ENCODE measurements at regions not wholly inside any gene's neighbourhood (a gene's known extent, or its start where the extent isn't known, plus 50 kb on each side); places are given as distances from the start of the nearest gene placed in this dataset.

- H3K27ac ChIP-seq (ENCODE audit: low read depth in 2 of 2, low read length in 1 of 2), result no peak overlapping the region
- WGBS, 2 donors, result 70 to 81% methylated on average over 3 of the region's 3 CpGs
- no peaks in the 10 kb centered on the region for H3K9me3 ChIP-seq (ENCODE audit: control insufficient read depth in 2 of 2, insufficient read depth in 1 of 2, low read depth in 1 of 2, low read length in 1 of 2)
- no peak overlapping the region for H3K4me3 ChIP-seq (ENCODE audit: low read depth in 1 of 2, low read length in 2 of 2)
- H3K27me3 ChIP-seq (ENCODE audit: control insufficient read depth in 1 of 2, insufficient read depth in 2 of 2, low read length in 2 of 2), result no peaks in the 10 kb centered on the region
- no peaks in the 10 kb centered on the region for H3K36me3 ChIP-seq (ENCODE audit: control insufficient read depth in 2 of 2, insufficient read depth in 2 of 2, low read length in 1 of 2)
- H3K4me1 ChIP-seq (ENCODE audit: control insufficient read depth in 2 of 2, insufficient read depth in 2 of 2, low read length in 1 of 2), result no peaks in the 10 kb centered on the region
Observed at GRCh38 chr2:18084376-18084775, 205.9 kb downstream of the KCNS3 start.

DNA sequence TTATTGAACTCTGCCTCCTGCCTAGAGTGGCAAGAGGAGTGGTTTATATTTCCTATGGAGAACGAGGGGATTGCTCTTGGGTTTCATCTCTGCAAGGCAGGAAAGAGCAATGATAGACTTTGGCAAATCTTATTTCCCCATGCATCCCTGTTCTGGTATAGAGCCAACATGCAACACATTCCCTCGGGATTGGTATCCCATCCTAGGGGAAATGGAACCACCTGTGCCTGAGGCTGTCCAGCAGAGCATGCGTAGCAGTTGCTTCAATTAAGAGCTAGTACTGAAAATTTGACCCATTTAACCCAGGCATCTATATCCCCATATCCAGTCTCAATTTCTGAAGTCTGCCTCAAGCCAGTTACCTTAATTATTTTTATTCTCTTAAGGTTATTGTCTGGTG, 205.3 kb downstream of the KCNS3 start:
- 73 to 77% methylated on average over 3 of the region's 3 CpGs for WGBS, 2 donors
- Histone ChIP-seq H3K4me3 (ENCODE audit: low read depth in 1 of 2, low read length in 2 of 2) (no peak overlapping the region), H3K9me3 (ENCODE audit: control insufficient read depth in 2 of 2, insufficient read depth in 1 of 2, low read depth in 1 of 2, low read length in 1 of 2) (no peaks in the 10 kb centered on the region), H3K27me3 (ENCODE audit: control insufficient read depth in 1 of 2, insufficient read depth in 2 of 2, low read length in 2 of 2) (no peaks in the 10 kb centered on the region), H3K27ac (ENCODE audit: low read depth in 2 of 2, low read length in 1 of 2) (no peak overlapping the region), H3K4me1 (ENCODE audit: control insufficient read depth in 2 of 2, insufficient read depth in 2 of 2, low read length in 1 of 2) (no peaks in the 10 kb centered on the region), H3K36me3 (ENCODE audit: control insufficient read depth in 2 of 2, insufficient read depth in 2 of 2, low read length in 1 of 2) (no peaks in the 10 kb centered on the region)

GRCh38 chr2:18078216-18078615, 199.7 kb downstream of the KCNS3 start:
- Histone ChIP-seq H3K36me3 (ENCODE audit: control insufficient read depth in 2 of 2, insufficient read depth in 2 of 2, low read length in 1 of 2) (no peaks in the 10 kb centered on the region), H3K27ac (ENCODE audit: low read depth in 2 of 2, low read length in 1 of 2) (no peak overlapping the region), H3K4me3 (ENCODE audit: low read depth in 1 of 2, low read length in 2 of 2) (no peak overlapping the region), H3K9me3 (ENCODE audit: control insufficient read depth in 2 of 2, insufficient read depth in 1 of 2, low read depth in 1 of 2, low read length in 1 of 2) (no peaks in the 10 kb centered on the region), H3K27me3 (ENCODE audit: control insufficient read depth in 1 of 2, insufficient read depth in 2 of 2, low read length in 2 of 2) (no peaks in the 10 kb centered on the region), H3K4me1 (ENCODE audit: control insufficient read depth in 2 of 2, insufficient read depth in 2 of 2, low read length in 1 of 2) (no peaks in the 10 kb centered on the region)
- 71 to 86% methylated on average over 2 of the region's 2 CpGs for WGBS, 2 donors

- 49 to 56% methylated on average over 1 of the region's 1 CpG for WGBS, 2 donors
Observed at GRCh38 chr2:18077704-18078103, 199.2 kb downstream of the KCNS3 start.

GRCh38 chr2:18077231-18077630, 198.8 kb downstream of the KCNS3 start:
- Histone ChIP-seq H3K27me3 (ENCODE audit: control insufficient read depth in 1 of 2, insufficient read depth in 2 of 2, low read length in 2 of 2) (no peaks in the 10 kb centered on the region), H3K9me3 (ENCODE audit: control insufficient read depth in 2 of 2, insufficient read depth in 1 of 2, low read depth in 1 of 2, low read length in 1 of 2) (no peaks in the 10 kb centered on the region), H3K4me1 (ENCODE audit: control insufficient read depth in 2 of 2, insufficient read depth in 2 of 2, low read length in 1 of 2) (no peaks in the 10 kb centered on the region), H3K36me3 (ENCODE audit: control insufficient read depth in 2 of 2, insufficient read depth in 2 of 2, low read length in 1 of 2) (no peaks in the 10 kb centered on the region), H3K4me3 (ENCODE audit: low read depth in 1 of 2, low read length in 2 of 2) (no peak overlapping the region), H3K27ac (ENCODE audit: low read depth in 2 of 2, low read length in 1 of 2) (no peak overlapping the region)
- WGBS, 2 donors, result 42 to 58% methylated on average over 1 of the region's 1 CpG

More at GRCh38 chr2:18077704-18078103, 199.2 kb downstream of the KCNS3 start:
- Histone ChIP-seq H3K27me3 (ENCODE audit: control insufficient read depth in 1 of 2, insufficient read depth in 2 of 2, low read length in 2 of 2) (no peaks in the 10 kb centered on the region), H3K4me3 (ENCODE audit: low read depth in 1 of 2, low read length in 2 of 2) (no peak overlapping the region), H3K9me3 (ENCODE audit: control insufficient read depth in 2 of 2, insufficient read depth in 1 of 2, low read depth in 1 of 2, low read length in 1 of 2) (no peaks in the 10 kb centered on the region), H3K36me3 (ENCODE audit: control insufficient read depth in 2 of 2, insufficient read depth in 2 of 2, low read length in 1 of 2) (no peaks in the 10 kb centered on the region), H3K4me1 (ENCODE audit: control insufficient read depth in 2 of 2, insufficient read depth in 2 of 2, low read length in 1 of 2) (no peaks in the 10 kb centered on the region), H3K27ac (ENCODE audit: low read depth in 2 of 2, low read length in 1 of 2) (no peak overlapping the region)

- Histone ChIP-seq H3K9me3 (ENCODE audit: control insufficient read depth in 2 of 2, insufficient read depth in 1 of 2, low read depth in 1 of 2, low read length in 1 of 2) (no peaks in the 10 kb centered on the region), H3K36me3 (ENCODE audit: control insufficient read depth in 2 of 2, insufficient read depth in 2 of 2, low read length in 1 of 2) (no peaks in the 10 kb centered on the region), H3K4me1 (ENCODE audit: control insufficient read depth in 2 of 2, insufficient read depth in 2 of 2, low read length in 1 of 2) (no peaks in the 10 kb centered on the region), H3K27ac (ENCODE audit: low read depth in 2 of 2, low read length in 1 of 2) (no peak overlapping the region), H3K4me3 (ENCODE audit: low read depth in 1 of 2, low read length in 2 of 2) (no peak overlapping the region), H3K27me3 (ENCODE audit: control insufficient read depth in 1 of 2, insufficient read depth in 2 of 2, low read length in 2 of 2) (no peaks in the 10 kb centered on the region)
- WGBS, 2 donors, result 87% methylated on average over 5 of the region's 5 CpGs
Observed at GRCh38 chr2:18074476-18074875, 196.0 kb downstream of the KCNS3 start.

DNA sequence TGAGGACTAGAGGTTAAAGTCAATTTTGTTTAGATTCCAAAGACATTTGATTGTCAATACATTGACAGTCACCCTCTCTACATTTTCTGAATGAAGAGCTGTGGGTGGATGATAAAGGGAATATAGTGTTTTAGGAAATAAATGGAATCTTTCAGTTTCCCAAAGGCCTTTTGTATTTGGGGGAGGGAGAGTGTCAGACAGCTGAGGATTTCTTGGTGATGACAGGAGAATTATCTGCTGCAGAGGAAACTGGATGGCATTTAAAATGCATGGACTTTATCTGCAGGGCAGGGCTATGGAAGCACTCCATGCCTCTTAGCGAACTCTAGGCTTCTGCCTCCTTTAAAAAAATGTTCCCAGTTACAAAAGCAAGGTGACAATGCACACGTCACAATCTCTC, 195.1 kb downstream of the KCNS3 start:
- Histone ChIP-seq H3K4me1 (ENCODE audit: control insufficient read depth in 2 of 2, insufficient read depth in 2 of 2, low read length in 1 of 2) (no peaks in the 10 kb centered on the region), H3K27ac (ENCODE audit: low read depth in 2 of 2, low read length in 1 of 2) (no peak overlapping the region), H3K4me3 (ENCODE audit: low read depth in 1 of 2, low read length in 2 of 2) (no peak overlapping the region), H3K36me3 (ENCODE audit: control insufficient read depth in 2 of 2, insufficient read depth in 2 of 2, low read length in 1 of 2) (no peaks in the 10 kb centered on the region), H3K9me3 (ENCODE audit: control insufficient read depth in 2 of 2, insufficient read depth in 1 of 2, low read depth in 1 of 2, low read length in 1 of 2) (no peaks in the 10 kb centered on the region), H3K27me3 (ENCODE audit: control insufficient read depth in 1 of 2, insufficient read depth in 2 of 2, low read length in 2 of 2) (no peaks in the 10 kb centered on the region)
- WGBS, 2 donors, result 77 to 88% methylated on average over 2 of the region's 2 CpGs

DNA sequence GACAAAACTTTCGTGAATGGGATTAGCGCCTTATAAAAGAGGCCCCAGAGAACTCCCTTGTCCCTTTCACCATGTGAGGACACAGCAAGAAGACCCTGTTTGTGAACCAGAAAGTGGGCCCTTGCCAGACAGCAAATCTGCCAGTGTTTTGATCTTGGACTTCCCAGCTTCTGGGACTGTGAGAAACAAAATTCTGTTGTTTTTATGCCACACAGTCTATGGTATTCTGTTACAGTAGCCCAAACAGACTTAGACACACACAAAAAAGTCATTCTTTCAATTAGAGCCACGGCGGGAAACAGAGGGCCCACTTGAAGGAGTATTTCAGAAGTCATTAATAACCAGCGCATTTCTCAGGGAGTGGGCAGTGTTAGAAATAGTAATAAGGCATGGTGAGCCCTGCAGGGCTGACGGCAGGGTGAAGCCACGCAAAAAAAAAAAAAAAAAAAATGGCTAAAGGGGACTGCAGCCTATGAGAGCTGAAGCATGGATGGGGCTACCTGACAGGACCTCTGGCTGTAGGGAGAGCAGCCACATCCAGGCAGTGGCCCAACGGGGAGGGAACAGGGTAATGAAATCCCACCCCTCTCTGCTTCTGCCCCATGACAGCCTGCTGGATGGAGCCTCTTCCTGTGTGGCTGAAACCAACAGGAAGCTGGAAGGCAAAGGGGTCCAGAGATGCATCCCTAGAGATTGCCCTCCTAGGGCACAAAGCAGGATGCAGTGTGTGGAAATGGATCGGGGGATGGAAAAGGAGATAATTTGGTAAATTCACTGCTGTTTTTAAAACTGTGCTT, 189.3 kb downstream of the KCNS3 start:
- Histone ChIP-seq H3K27me3 (ENCODE audit: control insufficient read depth in 1 of 2, insufficient read depth in 2 of 2, low read length in 2 of 2) (peaks cover 0 to 4% of the 10 kb centered on the region in 2 donors), H3K4me1 (ENCODE audit: control insufficient read depth in 2 of 2, insufficient read depth in 2 of 2, low read length in 1 of 2) (no peaks in the 10 kb centered on the region), H3K36me3 (ENCODE audit: control insufficient read depth in 2 of 2, insufficient read depth in 2 of 2, low read length in 1 of 2) (no peaks in the 10 kb centered on the region), H3K27ac (ENCODE audit: low read depth in 2 of 2, low read length in 1 of 2) (no peak overlapping the region), H3K9me3 (ENCODE audit: control insufficient read depth in 2 of 2, insufficient read depth in 1 of 2, low read depth in 1 of 2, low read length in 1 of 2) (no peaks in the 10 kb centered on the region), H3K4me3 (ENCODE audit: low read depth in 1 of 2, low read length in 2 of 2) (no peak overlapping the region)
- WGBS, 2 donors, result 60 to 79% methylated on average over 9 of the region's 9 CpGs

DNA sequence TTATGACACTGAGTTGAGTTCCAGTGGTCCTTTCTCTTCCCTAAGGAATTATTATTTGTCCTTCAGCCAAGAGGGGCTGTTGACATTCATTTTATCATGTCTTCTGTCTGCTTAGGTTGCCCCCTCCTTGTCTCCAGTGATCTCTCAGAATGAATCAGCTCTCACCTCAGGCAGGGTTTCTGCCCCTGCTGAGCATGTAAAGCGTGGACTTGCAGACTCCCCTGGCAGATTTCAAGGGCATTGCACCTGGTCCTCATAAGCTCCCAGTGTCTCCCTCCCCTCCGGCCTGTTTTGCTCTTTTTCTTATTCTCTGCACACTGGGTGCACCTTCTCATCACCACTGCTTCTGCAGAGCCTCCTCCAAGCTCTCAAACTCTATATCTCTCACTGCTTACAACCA, 188.4 kb downstream of the KCNS3 start:
- WGBS, 2 donors, result 71 to 82% methylated on average over 2 of the region's 2 CpGs
- Histone ChIP-seq H3K4me3 (ENCODE audit: low read depth in 1 of 2, low read length in 2 of 2) (no peak overlapping the region), H3K9me3 (ENCODE audit: control insufficient read depth in 2 of 2, insufficient read depth in 1 of 2, low read depth in 1 of 2, low read length in 1 of 2) (no peaks in the 10 kb centered on the region), H3K36me3 (ENCODE audit: control insufficient read depth in 2 of 2, insufficient read depth in 2 of 2, low read length in 1 of 2) (no peaks in the 10 kb centered on the region), H3K4me1 (ENCODE audit: control insufficient read depth in 2 of 2, insufficient read depth in 2 of 2, low read length in 1 of 2) (no peaks in the 10 kb centered on the region), H3K27me3 (ENCODE audit: control insufficient read depth in 1 of 2, insufficient read depth in 2 of 2, low read length in 2 of 2) (peaks cover 0 to 4% of the 10 kb centered on the region in 2 donors), H3K27ac (ENCODE audit: low read depth in 2 of 2, low read length in 1 of 2) (no peak overlapping the region)

DNA sequence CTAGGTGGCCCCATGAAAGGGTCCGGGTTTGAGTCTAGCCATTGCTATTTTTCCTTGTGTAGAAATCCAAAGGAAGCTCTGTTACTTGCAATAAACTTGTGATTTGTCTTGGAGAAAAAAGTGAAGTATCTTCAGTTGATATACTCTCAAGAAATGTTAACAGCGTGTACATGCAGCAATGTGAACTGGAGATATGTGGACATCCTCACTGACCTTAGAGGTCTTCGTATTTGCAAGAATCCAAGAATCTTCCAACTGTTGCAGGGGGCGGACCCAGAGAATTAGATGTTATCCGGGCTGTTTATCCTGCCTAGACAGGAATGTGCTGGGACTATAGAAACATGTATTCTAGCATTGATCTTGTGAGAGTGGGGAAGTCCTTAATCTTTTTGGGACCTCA, 187.6 kb downstream of the KCNS3 start:
- Histone ChIP-seq H3K36me3 (ENCODE audit: control insufficient read depth in 2 of 2, insufficient read depth in 2 of 2, low read length in 1 of 2) (no peaks in the 10 kb centered on the region), H3K27ac (ENCODE audit: low read depth in 2 of 2, low read length in 1 of 2) (no peak overlapping the region), H3K9me3 (ENCODE audit: control insufficient read depth in 2 of 2, insufficient read depth in 1 of 2, low read depth in 1 of 2, low read length in 1 of 2) (no peaks in the 10 kb centered on the region), H3K4me1 (ENCODE audit: control insufficient read depth in 2 of 2, insufficient read depth in 2 of 2, low read length in 1 of 2) (no peaks in the 10 kb centered on the region), H3K4me3 (ENCODE audit: low read depth in 1 of 2, low read length in 2 of 2) (no peak overlapping the region), H3K27me3 (ENCODE audit: control insufficient read depth in 1 of 2, insufficient read depth in 2 of 2, low read length in 2 of 2) (peaks cover 0 to 4% of the 10 kb centered on the region in 2 donors)
- 64 to 74% methylated on average over 5 of the region's 5 CpGs for WGBS, 2 donors
